H1 (cell line): ENCODE measurements at regions not wholly inside any gene's neighbourhood (a gene's known extent, or its start where the extent isn't known, plus 50 kb on each side); places are given as distances from the start of the nearest gene placed in this dataset.

Experiments
- FOSL1 ChIP-seq: IDR thresholded peaks from 2 replicates; pipeline ENCODE4 v1.6.1; 2011; ENCODE audit warnings: mild to moderate bottlenecking, low read depth, low read length, moderate library complexity; ENCODE audit not compliant: insufficient read depth
- JUN ChIP-seq: IDR thresholded peaks from 2 replicates; pipeline ENCODE4 v1.6.1; 2011; ENCODE audit warnings: low read depth, mild to moderate bottlenecking, improper control_type of control experiment, low read length
- POLR2AphosphoS5 ChIP-seq: IDR thresholded peaks from 2 replicates; pipeline ENCODE4 v1.6.1; 2011; ENCODE audit warnings: low read depth, low read length

DNA sequence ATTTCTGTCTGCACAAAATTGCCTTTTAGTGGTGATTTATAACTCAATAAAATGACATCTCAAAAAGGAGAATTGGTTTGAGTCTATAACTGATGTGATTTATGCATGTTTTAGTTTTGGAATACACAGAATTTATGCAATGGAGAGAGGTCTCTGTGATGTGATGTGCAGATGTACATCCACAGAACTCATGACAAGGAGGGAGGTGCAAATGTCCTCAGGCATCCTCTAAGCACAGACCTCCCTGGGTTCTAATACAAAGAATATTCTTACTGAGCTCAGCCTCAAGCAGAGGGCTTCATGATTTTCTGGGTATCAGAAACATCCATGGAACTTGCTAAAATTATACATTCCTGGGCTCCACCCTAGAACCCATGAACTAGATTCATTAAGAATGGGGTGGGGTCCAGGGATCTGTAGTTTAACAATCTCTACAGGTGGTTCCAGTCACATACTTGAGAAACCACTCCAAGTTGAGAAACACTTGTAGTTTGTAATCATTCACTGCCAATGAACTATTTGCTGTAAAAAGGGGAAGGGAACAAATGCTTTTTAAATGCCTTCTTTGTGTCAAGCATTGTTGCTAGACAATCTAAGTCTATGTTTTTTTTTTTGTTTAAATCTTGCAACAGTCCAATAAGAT lies 60.2 kb upstream of the NEDD9 start (continued):
- TF ChIP-seq POLR2AphosphoS5 (no peak), FOSL1 (no peak), JUN (no peak)
